Tibial nerve (tissue), 4 donors: ENCODE measurements at regions not wholly inside any gene's neighbourhood (a gene's known extent, or its start where the extent isn't known, plus 50 kb on each side); places are given as distances from the start of the nearest gene placed in this dataset.

Experiments used
- CTCF ChIP-seq, 5 experiments: fragments of 200-600 bp in 3 of 5; fragments of 450-650 bp in 2 of 5; sonication (generic) in 3 of 5; IDR thresholded peaks; one replicate each; pipeline ENCODE4 v1.5.1; 2016 to 2019; ENCODE audit warnings: antibody characterized with exemption in 5 of 5, mild to moderate bottlenecking in 3 of 5, moderate library complexity in 2 of 5
- EP300 ChIP-seq, 2 donors: sonication (generic); formaldehyde crosslinking; IDR thresholded peaks; one replicate each; pipeline ENCODE4 v1.6.1; 2017; ENCODE audit warnings: antibody characterized with exemption in 2 of 2, mild to moderate bottlenecking in 1 of 2
- POLR2A ChIP-seq, 2 donors: fragments of 450-650 bp; IDR thresholded peaks; one replicate each; pipeline ENCODE4 v1.6.1; 2017; ENCODE audit warnings: antibody characterized with exemption in 2 of 2, mild to moderate bottlenecking in 2 of 2, moderate library complexity in 2 of 2

GRCh38 chr9:88272986-88273385 is 115.3 kb upstream of the SPIN1 start:
- TF ChIP-seq CTCF (IDR thresholded peaks at IDR 0.05) (no peak), POLR2A (IDR thresholded peaks at IDR 0.05) (no peak), EP300 (IDR thresholded peaks at IDR 0.05) (no peak)
